ENCODE measurements at regions not wholly inside any gene's neighbourhood (a gene's known extent, or its start where the extent isn't known, plus 50 kb on each side); places are given as distances from the start of the nearest gene placed in this dataset.
"Not testable (repeated sequence)": the region's sequence is repeated elsewhere in the genome, so short reads cannot be mapped to it uniquely, and the experiment has no call there.

GRCh38 chr3:8273479-8273878, 228.1 kb upstream of the LMCD1 start:
- DNase-seq: no peak

- no peak for DNase-seq
Observed at GRCh38 chr3:8276056-8276455, 225.6 kb upstream of the LMCD1 start.

GRCh38 chr3:8276506-8276905, 225.1 kb upstream of the LMCD1 start:
- DNase-seq: no peak

- no peak for DNase-seq
Observed at GRCh38 chr3:8278448-8278847, 223.2 kb upstream of the LMCD1 start.

GRCh38 chr3:8279476-8279875, 222.1 kb upstream of the LMCD1 start:
- DNase-seq: no peak

- no peak for DNase-seq
Observed at GRCh38 chr3:8279886-8280550, 221.6 kb upstream of the LMCD1 start.

- DNase-seq: no peak
Observed at GRCh38 chr3:8282541-8283165, 219.0 kb upstream of the LMCD1 start.

- no peak for DNase-seq
Observed at GRCh38 chr3:8283193-8283592, 218.4 kb upstream of the LMCD1 start.

- no peak for DNase-seq
Observed at GRCh38 chr3:8286086-8286485, 215.5 kb upstream of the LMCD1 start.

GRCh38 chr3:8286749-8287148, 214.9 kb upstream of the LMCD1 start:
- DNase-seq: no peak

GRCh38 chr3:8290611-8291010, 211.0 kb upstream of the LMCD1 start:
- no peak for DNase-seq

- no peak for DNase-seq
Observed at GRCh38 chr3:8296461-8296860, 205.2 kb upstream of the LMCD1 start.

- no peak for DNase-seq
Observed at GRCh38 chr3:8298021-8298954, 203.3 kb upstream of the LMCD1 start.

- no peak for DNase-seq
Observed at GRCh38 chr3:8301977-8302735, 199.5 kb upstream of the LMCD1 start.

GRCh38 chr3:8303466-8303865, 198.2 kb upstream of the LMCD1 start:
- no peak for DNase-seq

GRCh38 chr3:8305371-8305770, 196.3 kb upstream of the LMCD1 start:
- no peak for DNase-seq

GRCh38 chr3:8307545-8308110, 194.0 kb upstream of the LMCD1 start:
- DNase-seq: no peak

- no peak for DNase-seq
Observed at GRCh38 chr3:8311321-8311720, 190.3 kb upstream of the LMCD1 start.

GRCh38 chr3:8312685-8313084, 188.9 kb upstream of the LMCD1 start:
- no peak for DNase-seq

- DNase-seq: no peak
Observed at GRCh38 chr3:8313560-8314267, 187.9 kb upstream of the LMCD1 start.

GRCh38 chr3:8315526-8315925, 186.1 kb upstream of the LMCD1 start:
- DNase-seq: not testable (repeated sequence)
